AG09309 (cell line): ENCODE measurements at regions not wholly inside any gene's neighbourhood (a gene's known extent, or its start where the extent isn't known, plus 50 kb on each side); places are given as distances from the start of the nearest gene placed in this dataset.

Experiments used
- DNase-seq: peaks from one replicate; pipeline ENCODE4 v3.0.0-alpha.2; 2010; ENCODE audit warnings: low read depth
- H3K4me3 ChIP-seq: 2 replicates; pipeline ENCODE4 v1.5.1; 2011; ENCODE audit warnings: mild to moderate bottlenecking, low read depth, low read length, moderate library complexity; ENCODE audit not compliant: control insufficient read depth
- CTCF ChIP-seq: IDR thresholded peaks from 2 replicates; pipeline ENCODE4 v1.5.1; 2011; ENCODE audit warnings: mild to moderate bottlenecking, low read depth, low read length, inconsistent platforms; ENCODE audit not compliant: insufficient read depth, control insufficient read depth; ENCODE audit errors: missing control alignments

- TF ChIP-seq CTCF, result no peak
- no peak overlapping the region for H3K4me3 ChIP-seq
- DNase-seq, result no peak
Observed at GRCh38 chr18:37654731-37655369, 89.3 kb upstream of the CELF4 start.

GRCh38 chr18:37654034-37654433 is 88.4 kb upstream of the CELF4 start:
- no peak overlapping the region for H3K4me3 ChIP-seq
- TF ChIP-seq CTCF, result no peak
- DNase-seq, result no peak

- no peak for DNase-seq
Observed at GRCh38 chr18:37653618-37654017, 88.0 kb upstream of the CELF4 start.

GRCh38 chr18:37649930-37650329 is 84.3 kb upstream of the CELF4 start:
- no peak for TF ChIP-seq CTCF
- DNase-seq, result no peak
- H3K4me3 ChIP-seq, result no peak overlapping the region

More at GRCh38 chr18:37653618-37654017, 88.0 kb upstream of the CELF4 start:
- no peak for TF ChIP-seq CTCF
- no peak overlapping the region for H3K4me3 ChIP-seq

- DNase-seq, result no peak
- no peak overlapping the region for H3K4me3 ChIP-seq
- no peak for TF ChIP-seq CTCF
Observed at GRCh38 chr18:37649416-37649815, 83.8 kb upstream of the CELF4 start.

- no peak overlapping the region for H3K4me3 ChIP-seq
- TF ChIP-seq CTCF, result no peak
Observed at GRCh38 chr18:37641573-37641972, 76.0 kb upstream of the CELF4 start.

More at GRCh38 chr18:37641573-37641972, 76.0 kb upstream of the CELF4 start:
- no peak for DNase-seq
